HG03108 (cell line): ENCODE measurements at regions not wholly inside any gene's neighbourhood (a gene's known extent, or its start where the extent isn't known, plus 50 kb on each side); places are given as distances from the start of the nearest gene placed in this dataset.
"Not testable (repeated sequence)": the region's sequence is repeated elsewhere in the genome, so short reads cannot be mapped to it uniquely, and the experiment has no call there.

Source experiments
- ATAC-seq: cut with Tn5 transposase; IDR thresholded peaks from one replicate; pipeline ENCODE4 v1.9.1; 2021; ENCODE audit warnings: moderate library complexity; ENCODE audit not compliant: unreplicated experiment

DNA sequence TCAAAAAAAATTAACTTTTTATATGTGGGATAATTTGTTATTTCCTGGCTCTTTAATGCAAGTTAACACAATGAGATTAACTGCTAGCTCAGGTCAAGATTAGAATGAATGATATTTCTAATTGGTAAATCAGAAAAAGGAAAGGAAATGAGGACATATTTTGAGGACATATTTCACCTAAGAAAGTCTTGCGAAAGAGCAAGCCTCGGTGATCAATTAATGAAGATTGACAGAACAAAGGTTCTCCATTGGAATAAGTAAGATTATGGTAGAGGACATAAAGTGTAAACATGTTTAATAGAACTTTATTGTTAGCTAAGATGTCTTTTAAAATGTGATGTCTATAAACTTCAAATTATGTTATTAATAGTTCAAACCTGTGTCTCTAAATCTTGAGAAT, 1617.8 kb downstream of the KCNT2 start:
- no peak for ATAC-seq

DNA sequence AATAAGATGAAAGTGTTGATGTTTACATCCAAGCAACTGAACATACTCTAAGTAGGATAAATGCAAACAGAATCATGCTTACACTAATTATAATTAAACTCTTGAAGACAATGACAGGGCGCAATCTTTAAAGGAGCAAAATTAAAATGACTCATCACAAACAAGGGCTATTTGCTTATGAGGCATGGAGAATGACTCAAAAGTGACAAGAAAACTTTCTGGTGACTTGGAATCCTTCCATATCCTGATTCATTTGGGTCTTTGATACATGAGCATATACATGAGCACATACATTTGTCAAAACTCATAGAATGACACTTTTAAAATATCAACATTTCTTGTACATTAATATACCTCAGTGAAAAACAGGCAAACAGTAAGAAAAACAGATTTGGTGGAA, 1632.3 kb downstream of the KCNT2 start:
- ATAC-seq, result no peak

DNA sequence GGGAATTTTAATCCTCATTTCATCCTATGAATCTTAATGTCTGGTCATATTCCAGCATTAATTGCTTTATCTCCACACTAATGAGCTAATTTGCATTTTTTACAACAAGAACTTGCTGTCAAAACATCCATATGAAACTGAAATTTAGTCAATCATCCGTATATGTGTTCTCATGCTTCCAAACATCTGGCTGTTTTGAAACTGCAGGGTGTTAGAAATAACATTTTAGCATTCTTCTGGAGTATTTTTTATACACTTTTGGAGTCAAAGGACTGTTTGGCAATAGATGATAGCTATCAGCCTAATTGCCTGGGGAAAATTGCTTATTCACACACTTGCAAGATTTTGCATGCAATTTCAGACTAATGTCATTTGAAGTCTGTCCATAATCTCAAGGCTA, 1639.3 kb downstream of the KCNT2 start:
- no peak for ATAC-seq

DNA sequence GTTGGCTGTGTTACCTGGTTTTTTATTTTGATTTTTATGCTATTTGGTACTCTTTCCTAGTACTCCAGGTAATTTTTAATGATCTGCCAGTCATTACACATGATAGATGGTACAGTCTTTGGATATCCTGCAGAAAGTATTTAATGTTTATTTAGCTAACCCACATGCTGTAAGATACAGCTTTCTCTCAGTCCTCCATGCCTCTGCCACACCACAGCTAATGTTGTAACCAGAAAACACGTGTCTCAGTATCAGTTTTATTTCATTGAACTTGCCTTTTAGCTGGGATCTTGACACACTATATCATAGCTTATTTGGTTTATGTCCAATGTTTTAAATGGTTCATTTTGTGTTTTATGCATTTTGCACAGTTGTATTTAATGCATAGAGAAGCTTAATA, 1648.4 kb downstream of the KCNT2 start:
- ATAC-seq, result no peak

GRCh38 chr1:194952171-194952570, 1656.1 kb downstream of the KCNT2 start:
- ATAC-seq, result no peak

GRCh38 chr1:194950584-194950983, 1657.7 kb downstream of the KCNT2 start:
- no peak for ATAC-seq

GRCh38 chr1:194940336-194941030, 1667.8 kb downstream of the KCNT2 start:
- ATAC-seq, result no peak

GRCh38 chr1:194935864-194936263, 1672.4 kb downstream of the KCNT2 start:
- ATAC-seq, result no peak

GRCh38 chr1:194931166-194931565, 1677.1 kb downstream of the KCNT2 start:
- no peak for ATAC-seq

GRCh38 chr1:194930132-194930531, 1678.1 kb downstream of the KCNT2 start:
- ATAC-seq, result no peak

- ATAC-seq, result no peak
These were observed 1678.9 kb downstream of the KCNT2 start for GRCh38 chr1:194929357-194929756.

GRCh38 chr1:194919146-194919545, 1689.1 kb downstream of the KCNT2 start:
- ATAC-seq, result no peak

GRCh38 chr1:194917769-194918168, 1690.5 kb downstream of the KCNT2 start:
- no peak for ATAC-seq

DNA sequence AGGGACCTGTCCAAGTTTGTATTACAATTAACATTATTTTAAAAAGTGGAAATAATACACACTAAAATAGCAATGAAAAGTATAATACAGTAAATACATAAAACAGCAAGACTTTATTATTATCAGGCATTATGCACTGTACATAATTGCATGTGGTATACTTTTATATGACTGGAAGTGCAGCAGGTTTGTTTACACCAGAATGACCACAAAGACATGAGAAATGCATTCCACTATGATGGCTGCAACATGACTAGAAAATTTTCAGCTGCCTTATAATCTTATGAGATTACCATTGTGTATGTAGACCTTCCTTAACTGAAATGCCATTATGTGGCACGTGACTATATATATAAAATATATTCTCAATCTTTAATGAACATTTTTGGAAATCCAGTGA, 1699.6 kb downstream of the KCNT2 start:
- ATAC-seq, result no peak

DNA sequence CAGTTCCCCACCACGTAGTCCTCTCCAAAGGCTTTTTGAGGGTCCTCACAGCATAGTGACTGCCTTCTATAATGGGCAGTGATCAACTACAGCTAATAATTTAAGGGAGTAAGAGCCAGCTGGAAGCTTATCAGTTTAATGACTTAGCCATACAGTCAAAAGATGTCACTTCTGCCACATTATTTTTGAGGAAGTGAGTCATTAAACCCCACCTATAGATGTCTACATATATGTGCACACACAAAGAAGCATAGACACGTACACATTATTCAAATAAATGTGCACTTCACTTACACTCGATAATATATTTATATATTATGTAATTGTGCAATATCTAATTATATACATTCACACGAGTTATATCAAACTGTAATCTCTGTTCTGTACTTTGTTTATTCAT, 1704.7 kb downstream of the KCNT2 start:
- ATAC-seq, result no peak

- no peak for ATAC-seq
These were observed 1702.9 kb upstream of the B3GALT2 start for GRCh38 chr1:194889310-194889709.

GRCh38 chr1:194870860-194871259, 1684.4 kb upstream of the B3GALT2 start:
- no peak for ATAC-seq

- ATAC-seq, result no peak
These were observed 1679.7 kb upstream of the B3GALT2 start for GRCh38 chr1:194866153-194866552.

DNA sequence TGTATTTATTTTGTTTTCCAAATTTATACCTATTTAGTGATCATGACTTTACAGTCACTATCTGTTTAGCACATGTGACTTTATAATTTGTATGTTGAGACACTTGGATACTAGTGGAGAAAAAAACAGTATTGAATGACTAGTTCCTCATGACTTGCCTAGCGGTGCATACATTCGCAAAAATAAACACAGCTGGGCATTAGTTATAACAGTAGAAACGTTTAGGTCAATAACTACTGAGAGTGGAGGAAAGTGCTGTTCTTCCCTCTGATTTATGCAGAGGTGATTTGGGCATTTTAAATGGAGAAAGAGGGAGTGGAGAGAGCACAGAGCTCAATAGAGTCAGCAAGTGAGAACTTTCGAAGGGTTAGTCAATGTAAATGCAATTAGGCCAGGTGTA, 1679.0 kb upstream of the B3GALT2 start:
- no peak for ATAC-seq

- no peak for ATAC-seq
These were observed 1675.7 kb upstream of the B3GALT2 start for GRCh38 chr1:194862129-194862528.

- ATAC-seq, result no peak
These were observed 1674.1 kb upstream of the B3GALT2 start for GRCh38 chr1:194860248-194861201.

DNA sequence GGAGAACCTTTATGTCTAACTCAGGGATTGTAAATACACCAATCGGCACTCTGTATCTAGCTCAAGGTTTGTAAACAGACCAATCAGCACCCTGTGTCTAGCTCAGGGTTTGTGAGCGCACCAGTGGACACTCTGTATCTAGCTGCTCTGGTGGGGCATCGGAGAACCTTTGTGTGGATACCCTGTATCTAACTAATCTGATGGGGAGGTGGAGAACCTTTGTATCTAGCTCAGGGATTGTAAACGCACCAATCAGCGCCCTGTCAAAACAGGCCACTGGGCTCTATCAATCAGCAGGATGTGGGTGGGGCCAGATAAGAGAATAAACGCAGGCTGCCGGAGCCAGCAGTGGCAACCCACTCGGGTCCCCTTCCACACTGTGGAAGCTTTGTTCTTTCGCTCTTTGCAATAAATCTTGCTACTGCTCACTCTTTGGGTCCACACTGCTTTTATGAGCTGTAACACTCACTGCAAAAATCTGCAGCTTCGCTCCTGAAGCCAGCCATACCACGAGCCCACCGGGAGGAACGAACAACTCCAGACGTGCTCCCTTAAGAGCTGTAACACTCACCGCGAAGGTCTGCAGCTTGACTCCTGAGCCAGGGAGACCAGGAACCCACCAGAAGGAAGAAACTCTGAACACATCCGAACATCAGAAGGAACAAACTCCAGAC, 1673.2 kb upstream of the B3GALT2 start:
- not testable (repeated sequence) for ATAC-seq
